Gastrocnemius medialis (tissue), 4 donors: ENCODE measurements at regions not wholly inside any gene's neighbourhood (a gene's known extent, or its start where the extent isn't known, plus 50 kb on each side); places are given as distances from the start of the nearest gene placed in this dataset.

Source experiments
- ATAC-seq, 2 donors: fragments of 150-250 bp; one replicate each; pipeline ENCODE4 v1.9.1; 2016
- DNase-seq, 2 donors: peaks; one replicate each; pipeline ENCODE4 v3.0.0-alpha.2; 2019
- H3K27ac ChIP-seq, 4 donors: fragments of 200-600 bp; sonication (generic); 1 replicate in 1 of 4; 2 replicates in 3 of 4; pipeline ENCODE4 v1.5.1; 2016 to 2018; ENCODE audit warnings: mild to moderate bottlenecking in 2 of 4, moderate library complexity in 1 of 4
- H3K27me3 ChIP-seq, 3 donors: fragments of 200-600 bp; sonication (generic) in 2 of 3; 1 replicate in 1 of 3; 2 replicates in 2 of 3; pipeline versions ENCODE4 v1.5.1 to v1.6.0; 2016 to 2019; ENCODE audit warnings: mild to moderate bottlenecking in 1 of 3, moderate library complexity in 1 of 3
- H3K36me3 ChIP-seq, 2 donors: fragments of 200-600 bp; sonication (generic) in 1 of 2; one replicate each; pipeline ENCODE4 v1.5.1; 2017 to 2018
- H3K4me1 ChIP-seq, 2 donors: fragments of 200-600 bp; sonication (generic) in 1 of 2; one replicate each; pipeline ENCODE4 v1.5.1; 2016 to 2017; ENCODE audit warnings: mild to moderate bottlenecking in 2 of 2
- H3K4me3 ChIP-seq, 4 donors: fragments of 200-600 bp; sonication (generic) in 3 of 4; 1 replicate in 1 of 4; 2 replicates in 3 of 4; pipeline ENCODE4 v1.5.1; 2016 to 2019; ENCODE audit warnings: mild to moderate bottlenecking in 2 of 4
- H3K9me3 ChIP-seq, 3 donors: fragments of 200-600 bp; sonication (generic) in 2 of 3; 1 replicate in 1 of 3; 2 replicates in 2 of 3; pipeline ENCODE4 v1.5.1; 2016 to 2019
- CTCF ChIP-seq, 5 experiments: fragments of 450-650 bp in 3 of 5; fragments of 200-600 bp in 2 of 5; sonication (generic) in 2 of 5; IDR thresholded peaks in 4 of 5; conservative IDR thresholded peaks in 1 of 5; 1 replicate in 4 of 5; 2 replicates in 1 of 5; pipeline ENCODE4 v1.5.1; 2016 to 2019; ENCODE audit warnings: antibody characterized with exemption in 5 of 5, mild to moderate bottlenecking in 3 of 5, moderate library complexity in 3 of 5
- POLR2A ChIP-seq, 2 donors: fragments of 450-650 bp; IDR thresholded peaks; one replicate each; pipeline ENCODE4 v1.6.1; 2017; ENCODE audit warnings: antibody characterized with exemption in 2 of 2, mild to moderate bottlenecking in 2 of 2, moderate library complexity in 2 of 2
- in situ Hi-C, 4 donors: fragments of 200-750 bp; cut with MboI; loops; one replicate each; pipeline versions ENCODE4 v1.15.0 to v1.8.0; 2017; ENCODE audit warnings: low sequenced_read_pairs in 4 of 4
- intact Hi-C: fragments of 100-400 bp; cut with DNase I; formaldehyde crosslinking; loops from one replicate; pipeline ENCODE4 v1.15.1; 2023; ENCODE audit warnings: low total_unique reads

GRCh38 chr2:144015036-144015435 is 504.9 kb downstream of the ZEB2 start:
- ATAC-seq, result no peak
- in situ Hi-C loops (no loop called here), intact Hi-C loops (no loop called here)
- no peak overlapping the region for H3K4me3 ChIP-seq
- no peak overlapping the region for H3K27ac ChIP-seq
- no peaks in the 10 kb centered on the region for H3K27me3 ChIP-seq
- H3K4me1 ChIP-seq, result no peaks in the 10 kb centered on the region
- H3K9me3 ChIP-seq, result no peaks in the 10 kb centered on the region
- no peaks in the 10 kb centered on the region for H3K36me3 ChIP-seq
- TF ChIP-seq POLR2A (IDR thresholded peaks at IDR 0.05), result no peak
- TF ChIP-seq CTCF (IDR thresholded peaks at IDR 0.05 in 4 of 5, conservative IDR thresholded peaks at IDR 0.05 in 1 of 5), result no peak
- DNase-seq, result no peak

DNA sequence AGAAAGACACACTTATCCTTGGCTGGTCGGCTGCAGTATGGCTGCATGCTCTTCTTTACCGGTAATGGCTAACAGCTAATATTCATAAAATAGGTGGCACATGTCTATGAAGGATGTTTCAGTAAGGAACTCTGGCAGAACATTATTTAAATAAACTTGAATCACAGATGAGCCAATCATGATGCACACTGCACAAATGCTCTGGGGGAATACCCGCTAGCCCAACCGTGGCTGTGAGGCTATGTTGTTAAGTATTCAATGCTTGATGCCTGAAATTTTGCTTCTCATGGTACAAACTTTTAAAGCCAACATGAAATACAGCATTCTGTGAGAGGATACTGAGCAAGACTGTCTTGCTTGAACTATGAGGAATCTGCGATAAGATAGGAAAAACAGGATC is 505.8 kb downstream of the ZEB2 start:
- Histone ChIP-seq H3K27ac (no peak overlapping the region), H3K4me3 (no peak overlapping the region), H3K27me3 (no peaks in the 10 kb centered on the region), H3K36me3 (no peaks in the 10 kb centered on the region), H3K9me3 (no peaks in the 10 kb centered on the region), H3K4me1 (no peaks in the 10 kb centered on the region)
- DNase-seq (no peak), ATAC-seq (no peak)
- TF ChIP-seq CTCF (IDR thresholded peaks at IDR 0.05 in 4 of 5, conservative IDR thresholded peaks at IDR 0.05 in 1 of 5) (no peak), POLR2A (IDR thresholded peaks at IDR 0.05) (no peak)
- in situ Hi-C loops, result no loop called here
- intact Hi-C loops, result no loop called here

- in situ Hi-C loops, result no loop called here
- Histone ChIP-seq H3K27me3 (no peaks in the 10 kb centered on the region), H3K27ac (no peak overlapping the region), H3K9me3 (no peaks in the 10 kb centered on the region), H3K4me3 (no peak overlapping the region), H3K36me3 (no peaks in the 10 kb centered on the region), H3K4me1 (no peaks in the 10 kb centered on the region)
- intact Hi-C loops, result no loop called here
- ATAC-seq (no peak), DNase-seq (no peak)
- TF ChIP-seq POLR2A (IDR thresholded peaks at IDR 0.05) (no peak), CTCF (IDR thresholded peaks at IDR 0.05 in 4 of 5, conservative IDR thresholded peaks at IDR 0.05 in 1 of 5) (no peak)
Measured at GRCh38 chr2:144012304-144012703, 507.6 kb downstream of the ZEB2 start.

DNA sequence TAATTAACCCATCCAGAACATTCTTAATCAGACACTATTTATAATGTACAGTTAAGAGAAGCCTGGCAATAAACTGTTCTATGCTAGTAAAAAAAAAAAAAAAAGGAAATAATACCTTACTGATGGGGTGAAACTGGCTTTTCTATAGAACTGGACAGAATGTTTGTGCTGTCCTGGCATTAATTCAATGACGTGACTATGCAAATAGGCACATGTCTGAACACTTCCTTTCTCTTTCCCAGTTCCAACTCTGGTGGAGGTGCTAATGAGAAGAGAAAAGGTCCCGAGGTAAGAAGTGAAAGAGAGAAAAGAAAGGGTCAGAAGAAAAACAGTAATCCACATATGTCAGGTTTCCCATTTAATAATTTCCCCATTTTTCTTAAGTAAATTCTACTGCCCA is 508.4 kb downstream of the ZEB2 start:
- no peak for DNase-seq
- H3K9me3 ChIP-seq, result no peaks in the 10 kb centered on the region
- TF ChIP-seq CTCF (IDR thresholded peaks at IDR 0.05 in 4 of 5, conservative IDR thresholded peaks at IDR 0.05 in 1 of 5) (no peak), POLR2A (IDR thresholded peaks at IDR 0.05) (no peak)
- H3K4me1 ChIP-seq, result no peaks in the 10 kb centered on the region
- no peaks in the 10 kb centered on the region for H3K36me3 ChIP-seq
- no peak for ATAC-seq
- H3K27ac ChIP-seq, result no peak overlapping the region
- intact Hi-C loops (no loop called here), in situ Hi-C loops (no loop called here)
- no peak overlapping the region for H3K4me3 ChIP-seq
- H3K27me3 ChIP-seq, result no peaks in the 10 kb centered on the region

- no peaks in the 10 kb centered on the region for H3K4me1 ChIP-seq
- in situ Hi-C loops, result no loop called here
Measured at GRCh38 chr2:144011098-144011497, 508.8 kb downstream of the ZEB2 start.

More at GRCh38 chr2:144011098-144011497, 508.8 kb downstream of the ZEB2 start:
- no peak overlapping the region for H3K4me3 ChIP-seq
- H3K27ac ChIP-seq, result no peak overlapping the region
- no peaks in the 10 kb centered on the region for H3K9me3 ChIP-seq
- H3K27me3 ChIP-seq, result no peaks in the 10 kb centered on the region
- no peak for TF ChIP-seq CTCF (IDR thresholded peaks at IDR 0.05 in 4 of 5, conservative IDR thresholded peaks at IDR 0.05 in 1 of 5)
- TF ChIP-seq POLR2A (IDR thresholded peaks at IDR 0.05), result no peak
- H3K36me3 ChIP-seq, result no peaks in the 10 kb centered on the region
- no peak for DNase-seq
- intact Hi-C loops, result no loop called here
- ATAC-seq, result no peak
